Fibroblast of lung (primary cell): ENCODE measurements at regions not wholly inside any gene's neighbourhood (a gene's known extent, or its start where the extent isn't known, plus 50 kb on each side); places are given as distances from the start of the nearest gene placed in this dataset.

Experiments used
- DNase-seq, 2 donors: peaks; one replicate each; pipeline versions ENCODE4 v3.0.0 to v3.0.0-alpha.2; 2010; ENCODE audit warnings: low read depth in 2 of 2
- H2AFZ ChIP-seq: 2 replicates; pipeline ENCODE4 v1.5.1; 2012; ENCODE audit warnings: low read length, control low read depth, inconsistent platforms
- H3K27ac ChIP-seq: 2 replicates; pipeline ENCODE4 v1.5.1; 2011; ENCODE audit warnings: low read length, control low read depth; ENCODE audit not compliant: insufficient read depth
- H3K27me3 ChIP-seq: 2 replicates; pipeline ENCODE4 v1.5.1; 2011; ENCODE audit warnings: mild to moderate bottlenecking, low read length; ENCODE audit not compliant: control insufficient read depth, insufficient read depth
- H3K36me3 ChIP-seq: 2 replicates; pipeline ENCODE4 v1.5.1; 2011; ENCODE audit warnings: low read length; ENCODE audit not compliant: control insufficient read depth, insufficient read depth
- H3K4me1 ChIP-seq: 2 replicates; pipeline ENCODE4 v1.5.1; 2011; ENCODE audit warnings: low read length; ENCODE audit not compliant: control insufficient read depth, insufficient read depth; ENCODE audit errors: extremely low read depth
- H3K4me2 ChIP-seq: 2 replicates; pipeline ENCODE4 v1.5.1; 2011; ENCODE audit warnings: low read length, control low read depth; ENCODE audit not compliant: insufficient read depth; ENCODE audit errors: extremely low read depth
- H3K4me3 ChIP-seq, 4 experiments: fragments of 200-600 bp in 1 of 4; sonication (generic) in 1 of 4; replicated peaks in 1 of 4; 2 replicates each; pipeline ENCODE4 v1.5.1; 2011 to 2016; ENCODE audit warnings: low read length in 4 of 4, low read depth in 3 of 4, mild to moderate bottlenecking in 3 of 4, control low read depth in 2 of 4, inconsistent platforms in 1 of 4, mixed read lengths in 1 of 4; ENCODE audit not compliant: insufficient read depth in 1 of 4; ENCODE audit errors: control extremely low read depth in 1 of 4
- H3K79me2 ChIP-seq: 2 replicates; pipeline ENCODE4 v1.5.1; 2012; ENCODE audit warnings: mild to moderate bottlenecking, low read length, inconsistent platforms; ENCODE audit not compliant: control insufficient read depth, insufficient read depth
- H3K9ac ChIP-seq: 2 replicates; pipeline ENCODE4 v1.5.1; 2011; ENCODE audit warnings: mild to moderate bottlenecking, low read length, control low read depth; ENCODE audit not compliant: insufficient read depth
- H3K9me3 ChIP-seq: 2 replicates; pipeline ENCODE4 v1.5.1; 2012; ENCODE audit warnings: low read depth, low read length; ENCODE audit not compliant: control insufficient read depth, insufficient read depth
- H4K20me1 ChIP-seq: 2 replicates; pipeline ENCODE4 v1.5.1; 2011; ENCODE audit warnings: low read length; ENCODE audit not compliant: control insufficient read depth, insufficient read depth; ENCODE audit errors: extremely low read depth
- EZH2 ChIP-seq: IDR thresholded peaks from 2 replicates; pipeline ENCODE4 v1.5.1; 2012; ENCODE audit warnings: low read length, control low read depth, mild to moderate bottlenecking; ENCODE audit errors: missing control alignments
- TF ChIP-seq, protein P1 (sequence below), 2 donors: IDR thresholded peaks in 1 of 2; conservative IDR thresholded peaks in 1 of 2; 1 replicate in 1 of 2; 2 replicates in 1 of 2; pipeline ENCODE4 v1.5.1; 2011 to 2012; ENCODE audit warnings: low read length in 2 of 2, control low read depth in 1 of 2, inconsistent platforms in 1 of 2, low read depth in 1 of 2, mild to moderate bottlenecking in 1 of 2

DNA sequence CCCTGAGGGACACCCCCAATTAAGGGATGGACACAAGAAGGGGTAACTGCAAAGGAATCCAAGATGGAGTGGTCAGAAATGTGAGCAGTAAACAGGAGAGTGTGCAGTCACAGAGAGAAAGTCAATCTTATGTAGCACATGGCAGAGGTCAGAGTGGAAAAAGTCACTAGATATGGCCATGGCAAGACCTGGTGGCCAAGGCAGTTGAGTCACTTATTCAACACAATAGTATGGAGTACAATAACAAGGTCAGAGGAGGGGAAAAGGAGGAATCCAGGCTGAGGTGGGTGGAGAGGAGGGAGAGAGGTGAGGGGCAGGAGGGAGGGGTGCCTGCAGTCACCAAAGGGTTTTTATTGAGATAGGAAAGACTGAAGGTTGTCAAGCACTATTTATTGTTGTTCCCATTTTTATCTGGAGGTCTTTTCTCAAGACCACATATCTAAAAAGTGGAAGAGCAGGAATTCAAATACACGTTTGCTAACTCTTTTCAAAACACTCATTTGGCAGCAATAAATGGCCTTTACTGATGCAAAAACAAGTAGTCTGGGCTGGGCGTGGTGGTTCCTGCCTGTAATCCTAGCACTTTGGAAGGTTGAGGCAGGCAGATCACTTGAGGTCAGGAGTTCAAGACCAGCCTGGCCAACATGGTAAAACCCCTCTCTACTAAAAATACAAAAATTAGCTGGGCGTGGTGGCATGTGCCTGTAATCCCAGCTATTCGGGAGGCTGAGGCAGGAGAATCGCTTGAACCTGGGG is 53.3 kb upstream of the ARHGEF3 start:
- H3K36me3 ChIP-seq: no peaks in the 10 kb centered on the region
- no peak overlapping the region for H3K9ac ChIP-seq
- H2AFZ ChIP-seq: no peak overlapping the region
- TF ChIP-seq EZH2: no peak
- TF ChIP-seq, protein P1, sequence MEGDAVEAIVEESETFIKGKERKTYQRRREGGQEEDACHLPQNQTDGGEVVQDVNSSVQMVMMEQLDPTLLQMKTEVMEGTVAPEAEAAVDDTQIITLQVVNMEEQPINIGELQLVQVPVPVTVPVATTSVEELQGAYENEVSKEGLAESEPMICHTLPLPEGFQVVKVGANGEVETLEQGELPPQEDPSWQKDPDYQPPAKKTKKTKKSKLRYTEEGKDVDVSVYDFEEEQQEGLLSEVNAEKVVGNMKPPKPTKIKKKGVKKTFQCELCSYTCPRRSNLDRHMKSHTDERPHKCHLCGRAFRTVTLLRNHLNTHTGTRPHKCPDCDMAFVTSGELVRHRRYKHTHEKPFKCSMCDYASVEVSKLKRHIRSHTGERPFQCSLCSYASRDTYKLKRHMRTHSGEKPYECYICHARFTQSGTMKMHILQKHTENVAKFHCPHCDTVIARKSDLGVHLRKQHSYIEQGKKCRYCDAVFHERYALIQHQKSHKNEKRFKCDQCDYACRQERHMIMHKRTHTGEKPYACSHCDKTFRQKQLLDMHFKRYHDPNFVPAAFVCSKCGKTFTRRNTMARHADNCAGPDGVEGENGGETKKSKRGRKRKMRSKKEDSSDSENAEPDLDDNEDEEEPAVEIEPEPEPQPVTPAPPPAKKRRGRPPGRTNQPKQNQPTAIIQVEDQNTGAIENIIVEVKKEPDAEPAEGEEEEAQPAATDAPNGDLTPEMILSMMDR (conservative IDR thresholded peaks at IDR 0.05 in 1 of 2, IDR thresholded peaks at IDR 0.05 in 1 of 2; ENCODE audit: low read depth in 1 of 2, low read length in 2 of 2): no peak
- no peaks in the 10 kb centered on the region for H4K20me1 ChIP-seq
- H3K9me3 ChIP-seq: no peaks in the 10 kb centered on the region
- no peak overlapping the region for H3K4me2 ChIP-seq
- no peaks in the 10 kb centered on the region for H3K4me1 ChIP-seq
- H3K27me3 ChIP-seq: no peaks in the 10 kb centered on the region
- H3K4me3 ChIP-seq: no peak overlapping the region
- DNase-seq: no peak
- H3K79me2 ChIP-seq: no peaks in the 10 kb centered on the region
- no peak overlapping the region for H3K27ac ChIP-seq

DNA sequence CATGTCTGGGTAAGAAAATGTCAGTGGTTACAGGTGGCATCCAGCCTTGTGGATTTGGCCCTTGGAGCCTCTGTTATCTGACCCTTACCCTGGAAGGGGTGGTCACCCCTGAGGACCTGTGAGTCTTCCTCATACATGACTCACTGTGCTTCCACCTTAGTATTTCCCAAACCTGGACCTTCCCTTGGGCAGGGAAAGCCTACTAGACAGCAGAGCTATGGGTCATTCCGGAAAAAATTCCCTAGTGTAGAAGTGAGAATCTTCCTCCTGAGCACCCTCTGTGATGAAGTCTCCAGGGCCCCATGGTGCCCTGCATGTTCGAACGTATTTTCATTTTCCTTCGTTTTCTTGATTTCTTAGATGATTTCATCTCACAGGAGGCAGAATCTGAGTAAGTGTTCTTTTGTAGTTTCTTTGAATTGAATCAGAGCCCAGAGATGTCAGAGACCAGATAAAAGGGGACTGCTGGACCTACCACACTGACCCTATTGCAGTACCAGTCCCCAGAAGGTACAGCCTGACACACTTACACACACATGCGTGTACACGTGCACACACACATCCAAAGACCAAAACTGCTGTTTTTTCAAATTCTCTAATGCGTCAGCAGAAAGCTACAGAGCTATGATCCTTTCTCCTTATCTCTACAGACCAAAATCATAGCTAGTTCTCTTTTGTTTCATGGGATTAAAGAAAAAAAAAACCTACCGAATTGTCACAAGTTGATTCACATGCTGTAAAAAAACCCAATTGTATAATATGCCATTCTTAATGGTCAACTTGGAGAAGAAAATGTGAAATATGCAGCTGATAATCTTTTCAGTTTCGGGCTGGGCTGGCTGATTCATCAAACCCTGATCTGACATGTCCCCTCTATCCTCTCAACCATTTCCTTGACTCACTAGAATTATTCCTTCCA is 50.5 kb upstream of the ARHGEF3 start:
- H3K4me2 ChIP-seq: no peak overlapping the region
- no peaks in the 10 kb centered on the region for H3K36me3 ChIP-seq
- H3K79me2 ChIP-seq: no peaks in the 10 kb centered on the region
- no peak overlapping the region for H3K9ac ChIP-seq
- TF ChIP-seq, protein P1 (conservative IDR thresholded peaks at IDR 0.05 in 1 of 2, IDR thresholded peaks at IDR 0.05 in 1 of 2; ENCODE audit: low read depth in 1 of 2, low read length in 2 of 2): no peak
- TF ChIP-seq EZH2: no peak
- H3K4me3 ChIP-seq: no peak overlapping the region
- H3K27me3 ChIP-seq: no peaks in the 10 kb centered on the region
- H4K20me1 ChIP-seq: no peaks in the 10 kb centered on the region
- DNase-seq: peak in 1 of 2 donors; percentile 85
- no peaks in the 10 kb centered on the region for H3K9me3 ChIP-seq
- H3K4me1 ChIP-seq: no peaks in the 10 kb centered on the region
- no peak overlapping the region for H3K27ac ChIP-seq
- H2AFZ ChIP-seq: no peak overlapping the region
